ENCODE measurements at regions not wholly inside any gene's neighbourhood (a gene's known extent, or its start where the extent isn't known, plus 50 kb on each side); places are given as distances from the start of the nearest gene placed in this dataset.

DNA sequence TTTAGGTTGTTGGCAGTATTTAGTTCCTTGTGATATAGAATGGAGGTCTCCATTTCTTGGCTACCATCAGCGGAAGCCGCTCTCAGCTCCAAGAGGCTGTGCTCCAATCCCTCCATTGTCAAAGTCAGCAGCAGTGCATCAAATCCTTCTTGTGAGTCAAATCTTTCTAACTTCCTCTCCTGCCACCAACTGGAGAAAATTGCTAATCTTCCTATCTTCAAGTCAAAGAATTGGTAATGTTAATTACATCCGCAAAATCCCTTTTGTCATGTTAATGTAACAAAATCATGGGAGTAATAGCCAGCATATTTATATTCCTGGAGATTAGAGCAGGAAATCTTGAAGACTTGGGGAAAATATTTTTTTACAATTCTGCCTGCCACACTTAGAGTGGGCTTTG lies 436.4 kb upstream of the DYNLRB2 start:
- TF ChIP-seq, protein P1, sequence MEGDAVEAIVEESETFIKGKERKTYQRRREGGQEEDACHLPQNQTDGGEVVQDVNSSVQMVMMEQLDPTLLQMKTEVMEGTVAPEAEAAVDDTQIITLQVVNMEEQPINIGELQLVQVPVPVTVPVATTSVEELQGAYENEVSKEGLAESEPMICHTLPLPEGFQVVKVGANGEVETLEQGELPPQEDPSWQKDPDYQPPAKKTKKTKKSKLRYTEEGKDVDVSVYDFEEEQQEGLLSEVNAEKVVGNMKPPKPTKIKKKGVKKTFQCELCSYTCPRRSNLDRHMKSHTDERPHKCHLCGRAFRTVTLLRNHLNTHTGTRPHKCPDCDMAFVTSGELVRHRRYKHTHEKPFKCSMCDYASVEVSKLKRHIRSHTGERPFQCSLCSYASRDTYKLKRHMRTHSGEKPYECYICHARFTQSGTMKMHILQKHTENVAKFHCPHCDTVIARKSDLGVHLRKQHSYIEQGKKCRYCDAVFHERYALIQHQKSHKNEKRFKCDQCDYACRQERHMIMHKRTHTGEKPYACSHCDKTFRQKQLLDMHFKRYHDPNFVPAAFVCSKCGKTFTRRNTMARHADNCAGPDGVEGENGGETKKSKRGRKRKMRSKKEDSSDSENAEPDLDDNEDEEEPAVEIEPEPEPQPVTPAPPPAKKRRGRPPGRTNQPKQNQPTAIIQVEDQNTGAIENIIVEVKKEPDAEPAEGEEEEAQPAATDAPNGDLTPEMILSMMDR (IDR thresholded peaks at IDR 0.05): no peak
- no peak for TF ChIP-seq POLR2A (IDR thresholded peaks at IDR 0.05)
- DNase-seq (no peak), ATAC-seq (no peak)
- no peak overlapping the region for H3K27ac ChIP-seq
- H3K4me3 ChIP-seq: no peak overlapping the region
- H3K9me3 ChIP-seq: peaks cover 0 to 7% (median 0%) of the 10 kb centered on the region in 12 donors
- peaks cover 0 to 7% (median 0%) of the 10 kb centered on the region in 9 donors for H3K27me3 ChIP-seq
- intact Hi-C loops (cut with DNase I): no loop called here
- H3K4me1 ChIP-seq: no peaks in the 10 kb centered on the region
- H3K36me3 ChIP-seq: no peaks in the 10 kb centered on the region
- 84 to 94% (median 87%) methylated on average over 3 of the region's 3 CpGs for WGBS, 4 donors

DNA sequence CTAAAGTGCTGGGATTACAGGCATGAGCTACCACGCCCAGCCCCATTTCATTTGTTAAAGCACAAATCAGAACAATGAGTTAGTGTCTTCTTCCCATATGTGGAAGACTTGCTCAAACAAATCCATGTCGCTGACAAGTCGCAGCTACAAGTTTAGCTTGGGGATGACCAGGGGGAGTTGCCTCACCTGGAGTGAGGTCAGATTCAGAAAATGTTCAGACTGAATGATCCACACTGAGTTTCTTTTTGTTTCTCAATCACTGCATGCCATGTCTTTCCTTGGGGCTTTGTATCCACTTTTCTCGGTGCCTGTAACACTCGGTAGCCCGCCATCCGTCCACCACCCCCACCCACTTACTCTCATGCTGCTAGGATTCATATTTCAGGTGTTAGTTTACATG lies 437.3 kb upstream of the DYNLRB2 start:
- Histone ChIP-seq H3K4me1 (no peaks in the 10 kb centered on the region), H3K27me3 (peaks cover 0 to 7% (median 0%) of the 10 kb centered on the region in 9 donors), H3K4me3 (no peak overlapping the region), H3K27ac (no peak overlapping the region), H3K36me3 (no peaks in the 10 kb centered on the region), H3K9me3 (peaks cover 0 to 7% (median 0%) of the 10 kb centered on the region in 12 donors)
- 89 to 91% (median 91%) methylated on average over 7 of the region's 7 CpGs for WGBS, 4 donors
- intact Hi-C loops (cut with DNase I): no loop called here
- no peak for ATAC-seq
- no peak for TF ChIP-seq POLR2A (IDR thresholded peaks at IDR 0.05)
- TF ChIP-seq, protein P1 (IDR thresholded peaks at IDR 0.05): no peak
- no peak for DNase-seq

GRCh38 chr16:80100846-80101451 lies 439.8 kb upstream of the DYNLRB2 start:
- Histone ChIP-seq H3K4me1 (no peaks in the 10 kb centered on the region), H3K4me3 (no peak overlapping the region), H3K9me3 (peaks cover 0 to 17% (median 6%) of the 10 kb centered on the region in 12 donors), H3K27ac (no peak overlapping the region), H3K27me3 (no peaks in the 10 kb centered on the region), H3K36me3 (no peaks in the 10 kb centered on the region)
- TF ChIP-seq, protein P1 (IDR thresholded peaks at IDR 0.05): no peak
- no peak for TF ChIP-seq POLR2A (IDR thresholded peaks at IDR 0.05)
- intact Hi-C loops (cut with DNase I): no loop called here
- ATAC-seq (no peak), DNase-seq (no peak)

- no peaks in the 10 kb centered on the region for H3K36me3 ChIP-seq
- DNase-seq (no peak), ATAC-seq (no peak)
- H3K4me1 ChIP-seq: no peaks in the 10 kb centered on the region
- H3K27me3 ChIP-seq: no peaks in the 10 kb centered on the region
- H3K27ac ChIP-seq: no peak overlapping the region
- TF ChIP-seq, protein P1 (IDR thresholded peaks at IDR 0.05): no peak
- no peak for TF ChIP-seq POLR2A (IDR thresholded peaks at IDR 0.05)
- no peak overlapping the region for H3K4me3 ChIP-seq
- intact Hi-C loops (cut with DNase I): no loop called here
- peaks cover 0 to 17% (median 6%) of the 10 kb centered on the region in 12 donors for H3K9me3 ChIP-seq
Measured at GRCh38 chr16:80100186-80100585, 440.6 kb upstream of the DYNLRB2 start.
